Endothelial cell of umbilical vein (primary cell): ENCODE measurements at regions not wholly inside any gene's neighbourhood (a gene's known extent, or its start where the extent isn't known, plus 50 kb on each side); places are given as distances from the start of the nearest gene placed in this dataset.

ENCODE experiments used
- BruUV-seq: library from RNA; stranded (reverse); fragments of 400-500 nt; replicated peaks from 2 replicates; lab custom pipeline; 2021; lab: Mats Ljungman, UMichigan
- CTCF ChIA-PET: fragments of 300-600, 350-600 bp; sonication (Branson Sonifier 250); formaldehyde crosslinking; loops from one replicate; lab custom pipeline; 2021; ENCODE audit warnings: antibody characterized with exemption, inconsistent platforms; lab: Charles Lee
- POLR2A ChIA-PET: fragments of 300-600, 350-600 bp; sonication (Branson Sonifier 250); formaldehyde crosslinking; loops from one replicate; lab custom pipeline; 2021; ENCODE audit warnings: antibody characterized with exemption, inconsistent platforms; lab: Charles Lee
- DNase-seq: peaks from one replicate; pipeline ENCODE4 v3.0.0-alpha.2; 2011; ENCODE audit warnings: low read depth, low spot score
- FAIRE-seq: peaks from 2 replicates; lab custom pipeline; 2011; peaks lifted over from hg19 to GRCh38; lab: Jason Lieb, UNC
- H2AFZ ChIP-seq: 2 replicates; pipeline ENCODE4 v1.6.0; 2012; ENCODE audit warnings: low read depth, low read length, control low read depth, inconsistent platforms
- H3K27ac ChIP-seq: 2 replicates; pipeline ENCODE4 v1.5.1; 2011; ENCODE audit warnings: low read depth, mild to moderate bottlenecking, control low read depth, low read length, moderate library complexity; ENCODE audit not compliant: insufficient read depth
- H3K27me3 ChIP-seq, 2 experiments: 2 replicates each; pipeline versions ENCODE4 v1.6.0 to v1.6.1; 2011; ENCODE audit warnings: low read length in 2 of 2, mixed read lengths in 1 of 2; ENCODE audit not compliant: control insufficient read depth in 2 of 2, insufficient read depth in 2 of 2
- H3K36me3 ChIP-seq, 2 experiments: 2 replicates in 1 of 2; 3 replicates in 1 of 2; pipeline ENCODE4 v1.5.1; 2011; ENCODE audit warnings: low read length in 2 of 2, mild to moderate bottlenecking in 1 of 2, moderate library complexity in 1 of 2; ENCODE audit not compliant: control insufficient read depth in 2 of 2, insufficient read depth in 2 of 2; ENCODE audit errors: extremely low read depth in 1 of 2
- H3K4me1 ChIP-seq: 3 replicates; pipeline ENCODE4 v1.5.1; 2011; ENCODE audit warnings: mild to moderate bottlenecking, low read length; ENCODE audit not compliant: control insufficient read depth, insufficient read depth; ENCODE audit errors: extremely low read depth
- H3K4me2 ChIP-seq: 2 replicates; pipeline ENCODE4 v1.6.1; 2011; ENCODE audit warnings: low read length, control low read depth, mixed read lengths; ENCODE audit not compliant: insufficient read depth
- H3K4me3 ChIP-seq, 3 experiments: fragments of 200-600 bp in 1 of 3; sonication (generic), shearing (Covaris generic) in 1 of 3; replicated peaks in 1 of 3; 2 replicates each; pipeline ENCODE4 v1.5.1; 2011 to 2016; ENCODE audit warnings: control low read depth in 3 of 3, low read length in 3 of 3, mild to moderate bottlenecking in 2 of 3, inconsistent platforms in 1 of 3, low read depth in 1 of 3, moderate library complexity in 1 of 3; ENCODE audit not compliant: insufficient read depth in 1 of 3
- H3K79me2 ChIP-seq: 2 replicates; pipeline ENCODE4 v1.6.0; 2012; ENCODE audit warnings: low read length, inconsistent platforms; ENCODE audit not compliant: control insufficient read depth, insufficient read depth
- H3K9ac ChIP-seq: replicated peaks from 2 replicates; pipeline ENCODE3; 2011; ENCODE audit warnings: low read length, control low read depth; ENCODE audit not compliant: insufficient read depth; ENCODE audit errors: extremely low read depth
- H3K9me1 ChIP-seq: replicated peaks from 3 replicates; pipeline ENCODE4 v1.6.0; 2011; ENCODE audit warnings: mild to moderate bottlenecking, low read length; ENCODE audit not compliant: control insufficient read depth, insufficient read depth; ENCODE audit errors: extremely low read depth
- H3K9me3 ChIP-seq: replicated peaks from 2 replicates; pipeline ENCODE4 v1.5.1; 2012; ENCODE audit warnings: low read length, inconsistent platforms; ENCODE audit not compliant: control insufficient read depth, insufficient read depth
- H4K20me1 ChIP-seq: replicated peaks from 2 replicates; pipeline ENCODE3; 2011; ENCODE audit warnings: mild to moderate bottlenecking, low read length; ENCODE audit not compliant: control insufficient read depth, insufficient read depth; ENCODE audit errors: extremely low read depth
- CTCF ChIP-seq, 2 donors: IDR thresholded peaks; 1 replicate in 1 of 2; 2 replicates in 1 of 2; pipeline ENCODE4 v1.5.1; 2011; ENCODE audit warnings: low read length in 2 of 2, mild to moderate bottlenecking in 2 of 2, moderate library complexity in 2 of 2, control low read depth in 1 of 2, inconsistent platforms in 1 of 2, low read depth in 1 of 2; ENCODE audit not compliant: insufficient read depth in 1 of 2; ENCODE audit errors: extremely low read depth in 1 of 2
- EZH2 ChIP-seq: IDR thresholded peaks from 2 replicates; pipeline ENCODE4 v1.6.1; 2012; ENCODE audit warnings: borderline replicate concordance, low read depth, mild to moderate bottlenecking, moderate library complexity, low read length, inconsistent platforms; ENCODE audit not compliant: severe bottlenecking
- FOS ChIP-seq: IDR thresholded peaks from 2 replicates; pipeline ENCODE4 v1.6.1; 2011; ENCODE audit warnings: mild to moderate bottlenecking, low read length, moderate library complexity, borderline replicate concordance; ENCODE audit not compliant: insufficient read depth
- GATA2 ChIP-seq: IDR thresholded peaks from 2 replicates; pipeline ENCODE4 v1.7.0; 2011; ENCODE audit warnings: low read depth, mild to moderate bottlenecking, moderate library complexity, mixed read lengths, low read length; ENCODE audit not compliant: insufficient read length, insufficient read depth
- JUN ChIP-seq: IDR thresholded peaks from 2 replicates; pipeline ENCODE4 v1.6.1; 2011; ENCODE audit warnings: borderline replicate concordance, low read depth; ENCODE audit not compliant: insufficient read length, insufficient read depth
- MAX ChIP-seq: IDR thresholded peaks from 2 replicates; pipeline ENCODE4 v1.6.1; 2011; ENCODE audit not compliant: insufficient read depth, insufficient read length
- MYC ChIP-seq: IDR thresholded peaks from one replicate; pipeline ENCODE4 v1.6.1; 2011; ENCODE audit warnings: mild to moderate bottlenecking, low read depth, low read length
- POLR2A ChIP-seq: IDR thresholded peaks from 2 replicates; pipeline ENCODE4 v1.6.1; 2012; ENCODE audit warnings: low read depth, mild to moderate bottlenecking, control low read depth, low read length
- POLR2AphosphoS5 ChIP-seq: IDR thresholded peaks from 2 replicates; pipeline ENCODE4 v1.6.1; 2012; ENCODE audit warnings: low read depth, mild to moderate bottlenecking, control low read depth, low read length, moderate library complexity; ENCODE audit not compliant: insufficient read depth
- dilution Hi-C: fragments of 300-500 bp; cut with MboI; formaldehyde crosslinking; loops from one replicate; pipeline ENCODE4 v1.15.0; 2019; ENCODE audit warnings: low sequenced_read_pairs; ENCODE audit not compliant: extremely low pct_ligation_motif_present
- intact Hi-C: fragments of 100-400 bp; cut with micrococcal nuclease; formaldehyde crosslinking; loops from one replicate; pipeline ENCODE4 v1.10.0; 2022

GRCh38 chr11:23336961-23337360 lies 476.7 kb upstream of the CCDC179 start:
- CTCF ChIA-PET = no interaction called here
- Histone ChIP-seq H3K4me2 (no peak overlapping the region), H3K9ac (no peak overlapping the region), H3K79me2 (no peaks in the 10 kb centered on the region), H3K9me1 (no peaks in the 10 kb centered on the region), H3K27me3 (no peaks in the 10 kb centered on the region), H3K36me3 (no peaks in the 10 kb centered on the region), H3K9me3 (no peaks in the 10 kb centered on the region), H3K27ac (no peak overlapping the region), H3K4me1 (no peaks in the 10 kb centered on the region), H3K4me3 (no peak overlapping the region), H4K20me1 (no peaks in the 10 kb centered on the region), H2AFZ (no peak overlapping the region)
- DNase-seq (no peak), FAIRE-seq (no peak)
- no peak for TF ChIP-seq CTCF (IDR thresholded peaks at IDR 0.05; ENCODE audit: extremely low read depth in 1 of 2, insufficient read depth in 1 of 2, low read depth in 1 of 2, low read length in 2 of 2)
- intact Hi-C loops = no loop called here
- dilution Hi-C loops = no loop called here
- POLR2A ChIA-PET = no interaction called here
- no TSS peak for BruUV-seq

DNA sequence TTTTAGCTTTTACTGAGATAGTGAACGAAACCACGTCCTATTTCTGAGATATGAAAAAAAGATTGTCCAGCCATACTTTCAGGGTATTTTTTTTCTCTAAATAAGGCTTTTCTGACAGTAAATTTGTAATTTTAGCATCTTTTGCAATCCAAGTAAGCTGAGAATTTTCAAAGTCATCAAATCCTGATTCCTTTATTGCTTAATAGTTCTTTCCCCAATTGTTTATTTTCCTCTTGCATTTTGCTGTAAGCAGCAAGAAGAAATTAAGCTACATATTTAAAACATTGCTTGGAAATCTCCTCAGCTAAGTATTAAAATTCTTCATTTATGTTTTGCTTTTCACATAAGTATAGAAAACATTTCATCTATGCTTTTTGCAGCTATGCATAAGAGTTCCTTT lies 493.3 kb upstream of the CCDC179 start:
- Histone ChIP-seq H2AFZ (no peak overlapping the region), H3K4me3 (no peak overlapping the region), H3K4me2 (no peak overlapping the region), H3K4me1 (no peaks in the 10 kb centered on the region), H3K9me3 (no peaks in the 10 kb centered on the region), H3K27me3 (no peaks in the 10 kb centered on the region), H3K9ac (no peak overlapping the region), H3K79me2 (no peaks in the 10 kb centered on the region), H3K9me1 (no peaks in the 10 kb centered on the region), H4K20me1 (no peaks in the 10 kb centered on the region), H3K36me3 (no peaks in the 10 kb centered on the region), H3K27ac (no peak overlapping the region)
- no peak for TF ChIP-seq CTCF (IDR thresholded peaks at IDR 0.05; ENCODE audit: extremely low read depth in 1 of 2, insufficient read depth in 1 of 2, low read depth in 1 of 2, low read length in 2 of 2)
- no peak for TF ChIP-seq FOS
- TF ChIP-seq POLR2AphosphoS5 = no peak
- no peak for TF ChIP-seq EZH2
- TF ChIP-seq MAX = no peak
- TF ChIP-seq POLR2A = no peak
- TF ChIP-seq JUN = no peak
- no peak for TF ChIP-seq MYC
- no peak for TF ChIP-seq GATA2
- intact Hi-C loops = no loop called here
- DNase-seq (no peak), FAIRE-seq (no peak)
- dilution Hi-C loops = no loop called here
- ChIA-PET CTCF (no interaction called here), POLR2A (no interaction called here)
- BruUV-seq = no TSS peak
